HCT116 (cell line): ENCODE measurements at regions not wholly inside any gene's neighbourhood (a gene's known extent, or its start where the extent isn't known, plus 50 kb on each side); places are given as distances from the start of the nearest gene placed in this dataset.

Source experiments
- ATAC-seq: fragments of 200-7000 bp; cut with Tn5 transposase; 2 replicates; pipeline ENCODE4 v1.9.1; 2020; ENCODE audit warnings: mild to moderate bottlenecking, moderate library complexity
- BruUV-seq: library from RNA; stranded (reverse); fragments of 400-500 nt; replicated peaks from 2 replicates; lab custom pipeline; 2021; lab: Mats Ljungman, UMichigan
- CTCF ChIA-PET: fragments of 300-600 bp; sonication (Branson Sonifier 250); formaldehyde crosslinking; loops from one replicate; lab custom pipeline; 2021; ENCODE audit warnings: antibody characterized with exemption; lab: Charles Lee
- POLR2A ChIA-PET: fragments of 300-600, 350-600 bp; sonication (Branson Sonifier 250); formaldehyde crosslinking; loops from one replicate; lab custom pipeline; 2021; ENCODE audit warnings: antibody characterized with exemption; lab: Charles Lee
- RAD21 ChIA-PET, 2 experiments: fragments of 300-600 bp; sonication (Branson Sonifier 250); formaldehyde crosslinking; loops; one replicate each; lab custom pipeline; 2023; ENCODE audit warnings: low total read pairs in 2 of 2; ENCODE audit not compliant: uncharacterized antibody in 2 of 2, unreplicated experiment in 2 of 2, low non-redundant PET in 1 of 2; lab: Charles Lee
- DNase-seq: peaks from one replicate; pipeline ENCODE4 v3.0.0-alpha.2; 2010; ENCODE audit warnings: low read depth, low spot score
- H2AFZ ChIP-seq: fragments of 200-600 bp; shearing (Covaris generic), sonication (generic); 2 replicates; pipeline ENCODE4 v1.6.1; 2017; ENCODE audit warnings: low read depth, mixed run types, mixed read lengths, antibody characterized with exemption, low read length; ENCODE audit not compliant: poor library complexity, severe bottlenecking
- H3K27ac ChIP-seq: 2 replicates; pipeline ENCODE4 v1.5.1; 2012; ENCODE audit warnings: low read depth, low read length
- H3K27me3 ChIP-seq: fragments of 200-600 bp; sonication (generic); 2 replicates; pipeline ENCODE4 v1.6.1; 2016; ENCODE audit warnings: mixed run types, low read length, mixed read lengths; ENCODE audit not compliant: insufficient read depth
- H3K36me3 ChIP-seq, 2 experiments: fragments of 200-500 bp in 1 of 2; fragments of 200-600 bp in 1 of 2; sonication (Bioruptor generic) in 1 of 2; sonication (generic) in 1 of 2; 2 replicates each; pipeline versions ENCODE4 v1.5.1 to v1.6.1; 2014 to 2016; ENCODE audit warnings: low read length in 2 of 2, inconsistent platforms in 1 of 2, mixed read lengths in 1 of 2, mixed run types in 1 of 2; ENCODE audit not compliant: insufficient read depth in 2 of 2, control insufficient read depth in 1 of 2
- H3K4me1 ChIP-seq, 2 experiments: fragments of 200-600 bp in 1 of 2; sonication (generic) in 1 of 2; 2 replicates each; pipeline versions ENCODE4 v1.5.1 to v1.6.1; 2012 to 2017; ENCODE audit warnings: low read length in 2 of 2, inconsistent platforms in 1 of 2, mild to moderate bottlenecking in 1 of 2, mixed read lengths in 1 of 2, mixed run types in 1 of 2, moderate library complexity in 1 of 2; ENCODE audit not compliant: insufficient read depth in 2 of 2, control insufficient read depth in 1 of 2
- H3K4me2 ChIP-seq: fragments of 200-600 bp; sonication (generic); 2 replicates; pipeline ENCODE4 v1.6.1; 2017; ENCODE audit warnings: mixed run types, low read length, mixed read lengths
- H3K4me3 ChIP-seq, 2 experiments: fragments of 200-600 bp in 1 of 2; sonication (generic) in 1 of 2; replicated peaks in 1 of 2; 2 replicates each; pipeline ENCODE4 v1.5.1; 2011 to 2016; ENCODE audit warnings: low read length in 2 of 2, control low read depth in 1 of 2, low read depth in 1 of 2, mild to moderate bottlenecking in 1 of 2, mixed read lengths in 1 of 2, mixed run types in 1 of 2
- H3K79me2 ChIP-seq: fragments of 200-600 bp; sonication (generic); 2 replicates; pipeline ENCODE4 v1.6.1; 2017; ENCODE audit warnings: mild to moderate bottlenecking, mixed run types, low read length, moderate library complexity, mixed read lengths; ENCODE audit not compliant: insufficient read depth
- H3K9ac ChIP-seq: fragments of 200-600 bp; sonication (generic); 2 replicates; pipeline ENCODE4 v1.6.1; 2016; ENCODE audit warnings: low read length, mixed read lengths
- H3K9me2 ChIP-seq: fragments of 200-600 bp; sonication (generic), shearing (Covaris generic); 2 replicates; pipeline ENCODE4 v1.6.1; 2017; ENCODE audit warnings: mixed run types, mild to moderate bottlenecking, moderate library complexity; ENCODE audit not compliant: insufficient read depth
- H3K9me3 ChIP-seq, 2 experiments: fragments of 200-500 bp in 1 of 2; fragments of 200-600 bp in 1 of 2; sonication (Bioruptor generic) in 1 of 2; sonication (generic) in 1 of 2; 2 replicates each; pipeline ENCODE4 v1.6.1; 2014 to 2017; ENCODE audit warnings: low read length in 2 of 2, mixed read lengths in 2 of 2, inconsistent platforms in 1 of 2, low read depth in 1 of 2, mild to moderate bottlenecking in 1 of 2, mixed run types in 1 of 2, moderate library complexity in 1 of 2; ENCODE audit not compliant: control insufficient read depth in 1 of 2, insufficient read depth in 1 of 2
- H4K20me1 ChIP-seq: fragments of 200-600 bp; sonication (generic), shearing (Covaris generic); 2 replicates; pipeline ENCODE4 v1.6.1; 2017; ENCODE audit warnings: mixed run types, mild to moderate bottlenecking, moderate library complexity; ENCODE audit not compliant: insufficient read depth
- CBX3 ChIP-seq: IDR thresholded peaks from 2 replicates; pipeline ENCODE4 v1.6.1; 2012; ENCODE audit warnings: low read depth
- CEBPB ChIP-seq: IDR thresholded peaks from 2 replicates; pipeline ENCODE4 v1.6.1; 2012; ENCODE audit warnings: low read depth
- EGR1 ChIP-seq: IDR thresholded peaks from 2 replicates; pipeline ENCODE4 v1.6.1; 2012; ENCODE audit warnings: low read depth
- FOSL1 ChIP-seq: IDR thresholded peaks from 2 replicates; pipeline ENCODE4 v1.6.1; 2012; ENCODE audit warnings: low read depth
- JUND ChIP-seq: IDR thresholded peaks from 2 replicates; pipeline ENCODE4 v1.6.1; 2012
- POLR2A ChIP-seq: IDR thresholded peaks from 2 replicates; pipeline ENCODE4 v1.7.0; 2011; ENCODE audit warnings: borderline replicate concordance; ENCODE audit not compliant: insufficient read depth, insufficient read length; ENCODE audit errors: extremely low read depth
- TCF7L2 ChIP-seq: IDR thresholded peaks from 2 replicates; pipeline ENCODE4 v1.7.0; 2011; ENCODE audit warnings: borderline replicate concordance, inconsistent platforms; ENCODE audit not compliant: insufficient read depth, insufficient read length; ENCODE audit errors: extremely low read depth
- intact Hi-C: fragments of 100-400 bp; cut with micrococcal nuclease; formaldehyde crosslinking; loops from 2 replicates; pipeline ENCODE4 v1.10.0; 2022
- TF ChIP-seq, protein P1 (sequence below), 3 experiments: fragments of 200-600 bp in 1 of 3; sonication (generic) in 1 of 3; IDR thresholded peaks in 2 of 3; conservative IDR thresholded peaks in 1 of 3; 2 replicates each; pipeline ENCODE4 v1.5.1; 2012 to 2017; ENCODE audit warnings: low read depth in 2 of 3, low read length in 2 of 3, antibody characterized with exemption in 1 of 3, borderline replicate concordance in 1 of 3, control low read depth in 1 of 3, mild to moderate bottlenecking in 1 of 3, mixed read lengths in 1 of 3, mixed run types in 1 of 3, moderate library complexity in 1 of 3; ENCODE audit not compliant: insufficient read depth in 1 of 3
- TF ChIP-seq, protein P2 (sequence below): IDR thresholded peaks from 2 replicates; pipeline ENCODE4 v1.6.1; 2012; ENCODE audit warnings: low read depth
- TF ChIP-seq, protein P3 (sequence below): IDR thresholded peaks from 2 replicates; pipeline ENCODE4 v1.6.1; 2012

DNA sequence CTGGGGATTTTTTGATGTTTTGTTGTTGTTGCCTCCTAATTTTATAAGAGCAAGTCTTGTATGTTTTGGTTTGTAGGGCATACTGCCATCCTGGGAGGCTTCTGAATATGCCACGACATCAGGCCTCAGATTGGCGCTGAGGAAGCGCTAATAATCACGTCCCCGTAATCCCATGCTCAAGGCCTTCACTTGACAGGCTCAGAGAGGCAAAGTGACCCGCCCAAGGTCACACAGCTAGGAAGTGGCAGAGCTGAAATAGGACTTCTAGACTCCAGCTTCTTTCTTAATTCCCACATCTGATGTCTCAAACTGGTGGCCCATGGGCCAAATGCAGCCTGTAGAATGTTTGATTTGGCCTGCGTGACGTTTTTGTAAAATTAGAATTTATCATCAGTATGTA lies 73.5 kb upstream of the PTPN1 start:
- ATAC-seq: no peak
- no peak for DNase-seq
- H3K27me3 ChIP-seq: no peaks in the 10 kb centered on the region
- ChIA-PET CTCF (no interaction called here), RAD21 (no interaction called here), POLR2A (no interaction called here)
- no peaks in the 10 kb centered on the region for H3K36me3 ChIP-seq
- H2AFZ ChIP-seq: no peak overlapping the region
- BruUV-seq: no TSS peak
- no peaks in the 10 kb centered on the region for H3K79me2 ChIP-seq
- H3K9me3 ChIP-seq: no peaks in the 10 kb centered on the region
- H3K9ac ChIP-seq: no peak overlapping the region
- TF ChIP-seq, protein P1, sequence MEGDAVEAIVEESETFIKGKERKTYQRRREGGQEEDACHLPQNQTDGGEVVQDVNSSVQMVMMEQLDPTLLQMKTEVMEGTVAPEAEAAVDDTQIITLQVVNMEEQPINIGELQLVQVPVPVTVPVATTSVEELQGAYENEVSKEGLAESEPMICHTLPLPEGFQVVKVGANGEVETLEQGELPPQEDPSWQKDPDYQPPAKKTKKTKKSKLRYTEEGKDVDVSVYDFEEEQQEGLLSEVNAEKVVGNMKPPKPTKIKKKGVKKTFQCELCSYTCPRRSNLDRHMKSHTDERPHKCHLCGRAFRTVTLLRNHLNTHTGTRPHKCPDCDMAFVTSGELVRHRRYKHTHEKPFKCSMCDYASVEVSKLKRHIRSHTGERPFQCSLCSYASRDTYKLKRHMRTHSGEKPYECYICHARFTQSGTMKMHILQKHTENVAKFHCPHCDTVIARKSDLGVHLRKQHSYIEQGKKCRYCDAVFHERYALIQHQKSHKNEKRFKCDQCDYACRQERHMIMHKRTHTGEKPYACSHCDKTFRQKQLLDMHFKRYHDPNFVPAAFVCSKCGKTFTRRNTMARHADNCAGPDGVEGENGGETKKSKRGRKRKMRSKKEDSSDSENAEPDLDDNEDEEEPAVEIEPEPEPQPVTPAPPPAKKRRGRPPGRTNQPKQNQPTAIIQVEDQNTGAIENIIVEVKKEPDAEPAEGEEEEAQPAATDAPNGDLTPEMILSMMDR (IDR thresholded peaks at IDR 0.05 in 2 of 3, conservative IDR thresholded peaks at IDR 0.05 in 1 of 3; ENCODE audit: borderline replicate concordance in 1 of 3, insufficient read depth in 1 of 3, low read depth in 2 of 3, low read length in 2 of 3): no peak
- TF ChIP-seq, protein P2, sequence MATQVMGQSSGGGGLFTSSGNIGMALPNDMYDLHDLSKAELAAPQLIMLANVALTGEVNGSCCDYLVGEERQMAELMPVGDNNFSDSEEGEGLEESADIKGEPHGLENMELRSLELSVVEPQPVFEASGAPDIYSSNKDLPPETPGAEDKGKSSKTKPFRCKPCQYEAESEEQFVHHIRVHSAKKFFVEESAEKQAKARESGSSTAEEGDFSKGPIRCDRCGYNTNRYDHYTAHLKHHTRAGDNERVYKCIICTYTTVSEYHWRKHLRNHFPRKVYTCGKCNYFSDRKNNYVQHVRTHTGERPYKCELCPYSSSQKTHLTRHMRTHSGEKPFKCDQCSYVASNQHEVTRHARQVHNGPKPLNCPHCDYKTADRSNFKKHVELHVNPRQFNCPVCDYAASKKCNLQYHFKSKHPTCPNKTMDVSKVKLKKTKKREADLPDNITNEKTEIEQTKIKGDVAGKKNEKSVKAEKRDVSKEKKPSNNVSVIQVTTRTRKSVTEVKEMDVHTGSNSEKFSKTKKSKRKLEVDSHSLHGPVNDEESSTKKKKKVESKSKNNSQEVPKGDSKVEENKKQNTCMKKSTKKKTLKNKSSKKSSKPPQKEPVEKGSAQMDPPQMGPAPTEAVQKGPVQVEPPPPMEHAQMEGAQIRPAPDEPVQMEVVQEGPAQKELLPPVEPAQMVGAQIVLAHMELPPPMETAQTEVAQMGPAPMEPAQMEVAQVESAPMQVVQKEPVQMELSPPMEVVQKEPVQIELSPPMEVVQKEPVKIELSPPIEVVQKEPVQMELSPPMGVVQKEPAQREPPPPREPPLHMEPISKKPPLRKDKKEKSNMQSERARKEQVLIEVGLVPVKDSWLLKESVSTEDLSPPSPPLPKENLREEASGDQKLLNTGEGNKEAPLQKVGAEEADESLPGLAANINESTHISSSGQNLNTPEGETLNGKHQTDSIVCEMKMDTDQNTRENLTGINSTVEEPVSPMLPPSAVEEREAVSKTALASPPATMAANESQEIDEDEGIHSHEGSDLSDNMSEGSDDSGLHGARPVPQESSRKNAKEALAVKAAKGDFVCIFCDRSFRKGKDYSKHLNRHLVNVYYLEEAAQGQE: no peak
- no peak for TF ChIP-seq EGR1
- TF ChIP-seq POLR2A: no peak
- TF ChIP-seq JUND: no peak
- no peak for TF ChIP-seq TCF7L2
- TF ChIP-seq, protein P3, sequence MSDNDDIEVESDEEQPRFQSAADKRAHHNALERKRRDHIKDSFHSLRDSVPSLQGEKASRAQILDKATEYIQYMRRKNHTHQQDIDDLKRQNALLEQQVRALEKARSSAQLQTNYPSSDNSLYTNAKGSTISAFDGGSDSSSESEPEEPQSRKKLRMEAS: no peak
- TF ChIP-seq CBX3: no peak
- no peak for TF ChIP-seq CEBPB
- TF ChIP-seq FOSL1: no peak
- no peaks in the 10 kb centered on the region for H4K20me1 ChIP-seq
- no peak overlapping the region for H3K27ac ChIP-seq
- H3K9me2 ChIP-seq: no peaks in the 10 kb centered on the region
- H3K4me2 ChIP-seq: no peak overlapping the region
- H3K4me1 ChIP-seq: peaks cover 39 to 73% of the 10 kb centered on the region in 2 experiments
- no peak overlapping the region for H3K4me3 ChIP-seq
- intact Hi-C loops: no loop called here
